Ishikawa (cell line): ENCODE measurements at regions not wholly inside any gene's neighbourhood (a gene's known extent, or its start where the extent isn't known, plus 50 kb on each side); places are given as distances from the start of the nearest gene placed in this dataset.

Source experiments
- CEBPB ChIP-seq: IDR thresholded peaks from 2 replicates; pipeline ENCODE4 v1.6.1; 2012
- CREB1 ChIP-seq: IDR thresholded peaks from 2 replicates; pipeline ENCODE4 v1.6.1; 2012; ENCODE audit warnings: low read depth
- EGR1 ChIP-seq: IDR thresholded peaks from 2 replicates; pipeline ENCODE4 v1.6.1; 2012
- EP300 ChIP-seq: IDR thresholded peaks from 2 replicates; pipeline ENCODE4 v1.6.1; 2012; ENCODE audit warnings: borderline replicate concordance
- FOXM1 ChIP-seq: IDR thresholded peaks from 2 replicates; pipeline ENCODE4 v1.6.1; 2012; ENCODE audit warnings: low read depth, borderline replicate concordance
- NFIC ChIP-seq: IDR thresholded peaks from 2 replicates; pipeline ENCODE4 v1.6.1; 2012
- RAD21 ChIP-seq: IDR thresholded peaks from 2 replicates; pipeline ENCODE4 v1.6.1; 2012; ENCODE audit warnings: low read depth
- TAF1 ChIP-seq: IDR thresholded peaks from 2 replicates; pipeline ENCODE4 v1.6.1; 2012; ENCODE audit warnings: low read depth, mild to moderate bottlenecking
- TCF12 ChIP-seq: IDR thresholded peaks from 2 replicates; pipeline ENCODE4 v1.6.1; 2012; ENCODE audit warnings: low read depth
- TEAD4 ChIP-seq: IDR thresholded peaks from 2 replicates; pipeline ENCODE4 v1.6.1; 2012
- YY1 ChIP-seq: IDR thresholded peaks from 2 replicates; pipeline ENCODE4 v1.6.1; 2012; ENCODE audit warnings: low read depth
- ZBTB7A ChIP-seq: IDR thresholded peaks from 2 replicates; pipeline ENCODE4 v1.6.1; 2012; ENCODE audit warnings: low read depth
- TF ChIP-seq, protein P1 (sequence below): IDR thresholded peaks from 2 replicates; pipeline ENCODE4 v1.6.1; 2012
- TF ChIP-seq, protein P2 (sequence below): IDR thresholded peaks from 2 replicates; pipeline ENCODE4 v1.6.1; 2012; ENCODE audit warnings: low read depth, mild to moderate bottlenecking
- TF ChIP-seq, protein P3 (sequence below): IDR thresholded peaks from 2 replicates; pipeline ENCODE4 v1.6.1; 2012

- TF ChIP-seq TEAD4 (no peak), EP300 (no peak), CREB1 (no peak)
- TF ChIP-seq, protein P1, sequence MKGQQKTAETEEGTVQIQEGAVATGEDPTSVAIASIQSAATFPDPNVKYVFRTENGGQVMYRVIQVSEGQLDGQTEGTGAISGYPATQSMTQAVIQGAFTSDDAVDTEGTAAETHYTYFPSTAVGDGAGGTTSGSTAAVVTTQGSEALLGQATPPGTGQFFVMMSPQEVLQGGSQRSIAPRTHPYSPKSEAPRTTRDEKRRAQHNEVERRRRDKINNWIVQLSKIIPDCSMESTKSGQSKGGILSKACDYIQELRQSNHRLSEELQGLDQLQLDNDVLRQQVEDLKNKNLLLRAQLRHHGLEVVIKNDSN = no peak
- TF ChIP-seq, protein P2, sequence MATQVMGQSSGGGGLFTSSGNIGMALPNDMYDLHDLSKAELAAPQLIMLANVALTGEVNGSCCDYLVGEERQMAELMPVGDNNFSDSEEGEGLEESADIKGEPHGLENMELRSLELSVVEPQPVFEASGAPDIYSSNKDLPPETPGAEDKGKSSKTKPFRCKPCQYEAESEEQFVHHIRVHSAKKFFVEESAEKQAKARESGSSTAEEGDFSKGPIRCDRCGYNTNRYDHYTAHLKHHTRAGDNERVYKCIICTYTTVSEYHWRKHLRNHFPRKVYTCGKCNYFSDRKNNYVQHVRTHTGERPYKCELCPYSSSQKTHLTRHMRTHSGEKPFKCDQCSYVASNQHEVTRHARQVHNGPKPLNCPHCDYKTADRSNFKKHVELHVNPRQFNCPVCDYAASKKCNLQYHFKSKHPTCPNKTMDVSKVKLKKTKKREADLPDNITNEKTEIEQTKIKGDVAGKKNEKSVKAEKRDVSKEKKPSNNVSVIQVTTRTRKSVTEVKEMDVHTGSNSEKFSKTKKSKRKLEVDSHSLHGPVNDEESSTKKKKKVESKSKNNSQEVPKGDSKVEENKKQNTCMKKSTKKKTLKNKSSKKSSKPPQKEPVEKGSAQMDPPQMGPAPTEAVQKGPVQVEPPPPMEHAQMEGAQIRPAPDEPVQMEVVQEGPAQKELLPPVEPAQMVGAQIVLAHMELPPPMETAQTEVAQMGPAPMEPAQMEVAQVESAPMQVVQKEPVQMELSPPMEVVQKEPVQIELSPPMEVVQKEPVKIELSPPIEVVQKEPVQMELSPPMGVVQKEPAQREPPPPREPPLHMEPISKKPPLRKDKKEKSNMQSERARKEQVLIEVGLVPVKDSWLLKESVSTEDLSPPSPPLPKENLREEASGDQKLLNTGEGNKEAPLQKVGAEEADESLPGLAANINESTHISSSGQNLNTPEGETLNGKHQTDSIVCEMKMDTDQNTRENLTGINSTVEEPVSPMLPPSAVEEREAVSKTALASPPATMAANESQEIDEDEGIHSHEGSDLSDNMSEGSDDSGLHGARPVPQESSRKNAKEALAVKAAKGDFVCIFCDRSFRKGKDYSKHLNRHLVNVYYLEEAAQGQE = no peak
These were observed 575.1 kb upstream of the UBE2E2 start for GRCh38 chr3:22627993-22628499.

- TF ChIP-seq FOXM1 (no peak), ZBTB7A (no peak), RAD21 (no peak), TAF1 (no peak), CREB1 (no peak), YY1 (no peak), NFIC (no peak), EP300 (no peak), TEAD4 (no peak), CEBPB (no peak), EGR1 (no peak), TCF12 (no peak)
- TF ChIP-seq, protein P2 = no peak
- TF ChIP-seq, protein P1 = no peak
- TF ChIP-seq, protein P3, sequence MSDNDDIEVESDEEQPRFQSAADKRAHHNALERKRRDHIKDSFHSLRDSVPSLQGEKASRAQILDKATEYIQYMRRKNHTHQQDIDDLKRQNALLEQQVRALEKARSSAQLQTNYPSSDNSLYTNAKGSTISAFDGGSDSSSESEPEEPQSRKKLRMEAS = no peak
These were observed 570.6 kb upstream of the UBE2E2 start for GRCh38 chr3:22632536-22632935.

GRCh38 chr3:22634433-22634832 is 568.7 kb upstream of the UBE2E2 start:
- TF ChIP-seq CEBPB (no peak), ZBTB7A (no peak), CREB1 (no peak), FOXM1 (no peak), EP300 (no peak), RAD21 (no peak), TEAD4 (no peak), TAF1 (no peak), NFIC (no peak), TCF12 (no peak), YY1 (no peak), EGR1 (no peak)
- TF ChIP-seq, protein P3 = no peak
- TF ChIP-seq, protein P2 = no peak
- TF ChIP-seq, protein P1 = no peak

DNA sequence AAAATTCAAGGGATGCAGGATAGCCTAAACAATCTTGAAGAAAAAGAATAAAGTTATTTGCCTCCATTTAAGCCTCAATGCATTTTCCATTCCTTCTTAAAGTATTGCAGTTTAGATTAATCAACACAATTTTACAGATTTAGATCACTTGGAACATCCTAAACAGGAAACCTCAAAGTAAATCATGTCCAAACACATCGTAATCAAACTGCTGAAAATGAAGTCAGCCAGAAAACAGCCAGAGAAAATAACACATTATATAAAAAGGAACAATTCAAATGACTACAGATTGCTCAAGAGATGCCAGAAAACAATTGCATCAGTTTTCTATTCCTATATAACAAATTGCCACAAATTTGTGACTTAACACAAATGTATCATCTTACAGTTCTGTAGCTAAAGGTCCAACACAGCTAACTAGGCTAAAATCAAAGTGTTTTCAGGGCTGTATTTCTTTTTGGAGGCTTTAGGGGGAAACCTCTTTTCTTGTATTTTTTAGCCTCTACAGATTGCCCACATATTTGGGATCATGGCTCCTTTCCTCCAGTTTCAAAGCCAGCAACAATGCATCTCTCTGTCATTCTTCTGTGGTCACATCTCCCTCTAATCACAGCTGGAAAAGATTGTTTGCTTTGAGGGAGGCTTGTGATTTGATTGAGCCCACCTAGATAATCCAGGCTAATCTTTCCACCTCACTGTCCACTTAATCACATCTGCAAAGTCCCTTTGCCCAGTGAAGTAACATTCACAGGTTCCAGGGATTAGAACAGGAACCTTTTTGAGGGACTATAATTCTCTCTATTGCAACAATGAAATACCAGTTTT is 543.3 kb upstream of the UBE2E2 start:
- TF ChIP-seq, protein P1 = no peak
- TF ChIP-seq YY1 = no peak
- TF ChIP-seq CREB1 = no peak
- TF ChIP-seq TCF12 = no peak
- no peak for TF ChIP-seq TEAD4
- TF ChIP-seq, protein P3 = no peak
- TF ChIP-seq CEBPB = no peak
